ENCODE measurements at regions not wholly inside any gene's neighbourhood (a gene's known extent, or its start where the extent isn't known, plus 50 kb on each side); places are given as distances from the start of the nearest gene placed in this dataset.

GRCh38 chr2:22274661-22275060, 1110.3 kb upstream of the KLHL29 start:
- no peak for TF ChIP-seq CTCF (conservative IDR thresholded peaks at IDR 0.05)
- Mint-ChIP-seq H3K27me3 (no peaks in the 10 kb centered on the region), H3K4me1 (ENCODE audit: unreplicated experiment) (peaks cover 2% of the 10 kb centered on the region), H3K9me3 (no peaks in the 10 kb centered on the region), H3K36me3 (no peaks in the 10 kb centered on the region), H3K27ac (no peak overlapping the region), H3K4me3 (no peak overlapping the region)
- no peak for DNase-seq (ENCODE audit: extremely low spot score, unreplicated experiment)

- no peak for DNase-seq (ENCODE audit: extremely low spot score, unreplicated experiment)
- no peak for TF ChIP-seq CTCF (conservative IDR thresholded peaks at IDR 0.05)
- no peak overlapping the region for H3K4me3 Mint-ChIP-seq
- peaks cover 17% of the 10 kb centered on the region for H3K4me1 Mint-ChIP-seq (ENCODE audit: unreplicated experiment)
- H3K27ac Mint-ChIP-seq: no peak overlapping the region
- no peaks in the 10 kb centered on the region for H3K9me3 Mint-ChIP-seq
- no peaks in the 10 kb centered on the region for H3K27me3 Mint-ChIP-seq
- no peaks in the 10 kb centered on the region for H3K36me3 Mint-ChIP-seq
These were observed 1108.3 kb upstream of the KLHL29 start for GRCh38 chr2:22276696-22277095.

- Mint-ChIP-seq H3K27ac (no peak overlapping the region), H3K27me3 (no peaks in the 10 kb centered on the region), H3K9me3 (peaks cover 3% of the 10 kb centered on the region), H3K4me3 (no peak overlapping the region), H3K4me1 (ENCODE audit: unreplicated experiment) (peaks cover 20% of the 10 kb centered on the region), H3K36me3 (no peaks in the 10 kb centered on the region)
- no peak for TF ChIP-seq CTCF (conservative IDR thresholded peaks at IDR 0.05)
- DNase-seq (ENCODE audit: extremely low spot score, unreplicated experiment): no peak
These were observed 1105.4 kb upstream of the KLHL29 start for GRCh38 chr2:22279541-22279940.

- no peak for TF ChIP-seq CTCF (conservative IDR thresholded peaks at IDR 0.05)
These were observed 1103.9 kb upstream of the KLHL29 start for GRCh38 chr2:22281033-22281432.

GRCh38 chr2:22282220-22282619, 1102.8 kb upstream of the KLHL29 start:
- no peak for DNase-seq (ENCODE audit: extremely low spot score, unreplicated experiment)

More at GRCh38 chr2:22281033-22281432, 1103.9 kb upstream of the KLHL29 start:
- Mint-ChIP-seq H3K4me3 (no peak overlapping the region), H3K27ac (no peak overlapping the region), H3K9me3 (peaks cover 3% of the 10 kb centered on the region), H3K27me3 (no peaks in the 10 kb centered on the region), H3K36me3 (no peaks in the 10 kb centered on the region), H3K4me1 (ENCODE audit: unreplicated experiment) (peaks cover 20% of the 10 kb centered on the region)
- no peak for DNase-seq (ENCODE audit: extremely low spot score, unreplicated experiment)

More at GRCh38 chr2:22282220-22282619, 1102.8 kb upstream of the KLHL29 start:
- no peak overlapping the region for H3K4me3 Mint-ChIP-seq
- no peak overlapping the region for H3K27ac Mint-ChIP-seq
- no peaks in the 10 kb centered on the region for H3K36me3 Mint-ChIP-seq
- H3K9me3 Mint-ChIP-seq: peaks cover 3% of the 10 kb centered on the region
- peaks cover 20% of the 10 kb centered on the region for H3K4me1 Mint-ChIP-seq (ENCODE audit: unreplicated experiment)
- TF ChIP-seq CTCF (conservative IDR thresholded peaks at IDR 0.05): no peak
- no peaks in the 10 kb centered on the region for H3K27me3 Mint-ChIP-seq
